ENCODE measurements at regions not wholly inside any gene's neighbourhood (a gene's known extent, or its start where the extent isn't known, plus 50 kb on each side); places are given as distances from the start of the nearest gene placed in this dataset.

DNA sequence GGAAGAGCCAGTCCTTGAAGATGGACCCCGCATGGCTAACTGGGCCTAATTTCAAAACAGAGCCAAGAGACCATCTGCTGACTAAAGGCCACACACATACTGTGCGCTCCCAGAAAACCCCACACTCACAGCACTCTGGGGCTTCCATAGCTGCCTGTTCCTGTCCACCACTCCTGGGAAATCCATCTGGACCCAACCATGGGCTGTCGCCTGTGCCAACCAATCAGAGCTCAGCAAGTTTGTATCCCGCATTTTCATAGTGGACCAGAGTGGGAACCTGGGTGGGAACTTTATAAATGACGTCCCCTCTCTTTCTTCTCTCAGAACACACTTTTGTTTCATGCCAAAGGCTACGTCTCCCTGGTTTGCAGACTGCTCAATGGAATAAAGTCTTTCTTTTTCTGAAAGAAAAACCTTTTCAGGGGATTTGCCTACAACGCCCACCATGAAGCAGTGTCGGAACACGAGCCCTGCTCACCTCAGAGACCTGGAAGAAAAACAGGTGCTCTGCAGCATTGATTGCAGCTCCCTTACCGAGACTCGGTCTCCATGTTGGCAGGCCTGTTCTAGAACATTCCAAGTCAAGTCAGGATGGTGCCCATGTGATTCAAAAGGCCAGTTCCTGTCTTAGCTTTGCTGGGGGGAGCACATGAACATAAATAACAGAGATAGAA, 137.2 kb upstream of the GPC1 start:
- Histone ChIP-seq H3K36me3 (ENCODE audit: insufficient read depth, low read length, poor library complexity, severe bottlenecking) (no peaks in the 10 kb centered on the region), H3K27me3 (replicated peaks; ENCODE audit: insufficient read depth, low read depth, low read length, poor library complexity) (no peaks in the 10 kb centered on the region), H3K4me3 (ENCODE audit: low read depth, low read length, poor library complexity, severe bottlenecking) (no peak overlapping the region), H3K4me1 (ENCODE audit: insufficient read depth, low read length, poor library complexity, severe bottlenecking) (peaks cover 8% of the 10 kb centered on the region), H3K27ac (ENCODE audit: low read depth, low read length, poor library complexity, severe bottlenecking) (no peak overlapping the region), H3K9me3 (ENCODE audit: low read depth, low read length, poor library complexity, severe bottlenecking) (no peaks in the 10 kb centered on the region)
- intact Hi-C loops (cut with micrococcal nuclease; ENCODE audit: unreplicated experiment), result no loop called here
- DNase-seq (ENCODE audit: low spot score), result no peak
- ChIA-PET CTCF (no interaction called here), POLR2A (ENCODE audit: low non-redundant PET) (no interaction called here)
- no peak for TF ChIP-seq EZH2 (IDR thresholded peaks at IDR 0.05; ENCODE audit: borderline replicate concordance, low read depth, low read length, poor library complexity, severe bottlenecking)
- TF ChIP-seq, protein P1, sequence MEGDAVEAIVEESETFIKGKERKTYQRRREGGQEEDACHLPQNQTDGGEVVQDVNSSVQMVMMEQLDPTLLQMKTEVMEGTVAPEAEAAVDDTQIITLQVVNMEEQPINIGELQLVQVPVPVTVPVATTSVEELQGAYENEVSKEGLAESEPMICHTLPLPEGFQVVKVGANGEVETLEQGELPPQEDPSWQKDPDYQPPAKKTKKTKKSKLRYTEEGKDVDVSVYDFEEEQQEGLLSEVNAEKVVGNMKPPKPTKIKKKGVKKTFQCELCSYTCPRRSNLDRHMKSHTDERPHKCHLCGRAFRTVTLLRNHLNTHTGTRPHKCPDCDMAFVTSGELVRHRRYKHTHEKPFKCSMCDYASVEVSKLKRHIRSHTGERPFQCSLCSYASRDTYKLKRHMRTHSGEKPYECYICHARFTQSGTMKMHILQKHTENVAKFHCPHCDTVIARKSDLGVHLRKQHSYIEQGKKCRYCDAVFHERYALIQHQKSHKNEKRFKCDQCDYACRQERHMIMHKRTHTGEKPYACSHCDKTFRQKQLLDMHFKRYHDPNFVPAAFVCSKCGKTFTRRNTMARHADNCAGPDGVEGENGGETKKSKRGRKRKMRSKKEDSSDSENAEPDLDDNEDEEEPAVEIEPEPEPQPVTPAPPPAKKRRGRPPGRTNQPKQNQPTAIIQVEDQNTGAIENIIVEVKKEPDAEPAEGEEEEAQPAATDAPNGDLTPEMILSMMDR (conservative IDR thresholded peaks at IDR 0.05; ENCODE audit: low read depth, low read length), result no peak
- no TSS peak for BruUV-seq (replicated peaks)

GRCh38 chr2:240298803-240299709, 136.4 kb upstream of the GPC1 start:
- no peaks in the 10 kb centered on the region for H3K9me3 ChIP-seq (ENCODE audit: low read depth, low read length, poor library complexity, severe bottlenecking)
- no peak overlapping the region for H3K27ac ChIP-seq (ENCODE audit: low read depth, low read length, poor library complexity, severe bottlenecking)
- H3K27me3 ChIP-seq (replicated peaks; ENCODE audit: insufficient read depth, low read depth, low read length, poor library complexity), result no peaks in the 10 kb centered on the region
- no peak for TF ChIP-seq EZH2 (IDR thresholded peaks at IDR 0.05; ENCODE audit: borderline replicate concordance, low read depth, low read length, poor library complexity, severe bottlenecking)
- TF ChIP-seq, protein P1 (conservative IDR thresholded peaks at IDR 0.05; ENCODE audit: low read depth, low read length), result no peak
- no peaks in the 10 kb centered on the region for H3K36me3 ChIP-seq (ENCODE audit: insufficient read depth, low read length, poor library complexity, severe bottlenecking)
- H3K4me1 ChIP-seq (ENCODE audit: insufficient read depth, low read length, poor library complexity, severe bottlenecking), result peaks cover 8% of the 10 kb centered on the region
- no peak overlapping the region for H3K4me3 ChIP-seq (ENCODE audit: low read depth, low read length, poor library complexity, severe bottlenecking)
- ChIA-PET POLR2A (ENCODE audit: low non-redundant PET) (no interaction called here), CTCF (no interaction called here)
- no peak for DNase-seq (ENCODE audit: low spot score)
- BruUV-seq (replicated peaks), result no TSS peak
- intact Hi-C loops (cut with micrococcal nuclease; ENCODE audit: unreplicated experiment), result no loop called here

DNA sequence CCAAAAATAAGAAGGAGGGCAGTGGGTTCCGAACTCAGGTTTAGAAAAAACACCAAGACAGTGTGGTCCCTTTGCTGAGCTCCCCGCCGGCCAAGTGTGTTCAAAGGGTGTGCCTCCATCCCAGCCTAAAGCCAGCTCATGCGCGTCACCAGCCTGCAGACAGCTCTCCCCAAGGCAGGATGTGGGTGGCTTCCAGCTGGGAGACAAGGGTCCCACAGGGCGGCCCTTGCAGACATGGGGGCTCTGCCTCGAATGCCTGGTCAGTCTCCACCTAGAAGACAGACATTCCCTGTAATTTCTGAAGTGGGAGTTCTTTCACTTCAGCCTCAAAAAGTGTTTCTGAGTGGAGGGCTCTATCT, 135.8 kb upstream of the GPC1 start:
- no peaks in the 10 kb centered on the region for H3K36me3 ChIP-seq (ENCODE audit: insufficient read depth, low read length, poor library complexity, severe bottlenecking)
- CTCF ChIA-PET, result interaction anchor here (0.5 kb wide), 1 partner anchor 85 kb away, joined by 4 read pairs; no protein-coding TSS in a partner anchor
- DNase-seq (ENCODE audit: low spot score), result no peak
- no peaks in the 10 kb centered on the region for H3K9me3 ChIP-seq (ENCODE audit: low read depth, low read length, poor library complexity, severe bottlenecking)
- intact Hi-C loops (cut with micrococcal nuclease; ENCODE audit: unreplicated experiment), result no loop called here
- BruUV-seq (replicated peaks), result no TSS peak
- POLR2A ChIA-PET (ENCODE audit: low non-redundant PET), result no interaction called here
- no peaks in the 10 kb centered on the region for H3K27me3 ChIP-seq (replicated peaks; ENCODE audit: insufficient read depth, low read depth, low read length, poor library complexity)
- no peak overlapping the region for H3K27ac ChIP-seq (ENCODE audit: low read depth, low read length, poor library complexity, severe bottlenecking)
- no peak overlapping the region for H3K4me3 ChIP-seq (ENCODE audit: low read depth, low read length, poor library complexity, severe bottlenecking)
- TF ChIP-seq, protein P1 (conservative IDR thresholded peaks at IDR 0.05; ENCODE audit: low read depth, low read length), result no peak
- no peak for TF ChIP-seq EZH2 (IDR thresholded peaks at IDR 0.05; ENCODE audit: borderline replicate concordance, low read depth, low read length, poor library complexity, severe bottlenecking)
- peaks cover 8% of the 10 kb centered on the region for H3K4me1 ChIP-seq (ENCODE audit: insufficient read depth, low read length, poor library complexity, severe bottlenecking)

All from A673 (cell line).